ENCODE measurements at regions not wholly inside any gene's neighbourhood (a gene's known extent, or its start where the extent isn't known, plus 50 kb on each side); places are given as distances from the start of the nearest gene placed in this dataset.
"Not testable (repeated sequence)": the region's sequence is repeated elsewhere in the genome, so short reads cannot be mapped to it uniquely, and the experiment has no call there.

DNA sequence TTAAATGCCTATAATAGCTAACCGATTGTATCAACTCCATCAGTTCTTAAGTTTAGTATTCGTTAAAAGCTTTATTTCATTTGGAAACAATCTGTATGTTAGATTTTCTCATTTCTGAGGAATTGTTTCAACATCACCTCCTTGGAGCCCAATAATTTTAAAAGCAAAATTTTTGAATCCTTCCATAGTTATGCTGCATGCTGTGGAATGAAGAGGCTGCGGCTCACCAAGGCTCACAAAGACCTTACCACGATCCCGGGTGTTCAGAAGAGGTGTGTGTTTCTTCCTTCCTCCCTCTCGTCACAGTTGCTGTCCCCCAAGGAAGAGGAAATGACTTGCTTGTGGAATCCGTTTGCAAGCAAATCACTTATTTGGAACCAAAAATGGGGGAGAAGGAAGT is 143.8 kb downstream of the FGF1 start:
- DNase-seq (ENCODE audit: low read depth), result no peak

DNA sequence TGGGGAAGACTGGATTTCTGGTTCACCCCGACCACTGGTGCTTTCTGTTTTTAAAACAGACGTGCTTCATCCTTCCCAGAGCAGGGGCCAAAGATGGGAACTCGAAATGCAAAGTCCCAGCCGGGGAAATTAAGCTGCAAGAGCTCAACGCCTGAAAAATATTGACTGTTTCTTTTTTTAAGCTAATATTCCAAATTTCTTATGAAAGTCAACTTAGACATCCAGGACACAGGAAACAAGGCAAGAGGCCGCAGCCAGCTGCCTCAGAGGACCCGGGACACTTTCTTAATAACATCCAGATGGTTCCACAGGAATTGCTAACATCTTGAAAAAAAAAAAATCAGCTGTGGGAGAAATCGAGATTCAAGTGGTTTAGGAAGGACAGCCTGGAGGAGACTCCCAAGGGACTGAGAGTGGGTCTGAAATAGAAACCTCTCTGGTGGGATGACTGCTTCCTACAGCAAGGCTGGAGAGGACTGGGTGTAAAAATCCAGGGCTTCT is 144.9 kb downstream of the FGF1 start:
- peak; percentile 77 for DNase-seq (ENCODE audit: low read depth)

DNA sequence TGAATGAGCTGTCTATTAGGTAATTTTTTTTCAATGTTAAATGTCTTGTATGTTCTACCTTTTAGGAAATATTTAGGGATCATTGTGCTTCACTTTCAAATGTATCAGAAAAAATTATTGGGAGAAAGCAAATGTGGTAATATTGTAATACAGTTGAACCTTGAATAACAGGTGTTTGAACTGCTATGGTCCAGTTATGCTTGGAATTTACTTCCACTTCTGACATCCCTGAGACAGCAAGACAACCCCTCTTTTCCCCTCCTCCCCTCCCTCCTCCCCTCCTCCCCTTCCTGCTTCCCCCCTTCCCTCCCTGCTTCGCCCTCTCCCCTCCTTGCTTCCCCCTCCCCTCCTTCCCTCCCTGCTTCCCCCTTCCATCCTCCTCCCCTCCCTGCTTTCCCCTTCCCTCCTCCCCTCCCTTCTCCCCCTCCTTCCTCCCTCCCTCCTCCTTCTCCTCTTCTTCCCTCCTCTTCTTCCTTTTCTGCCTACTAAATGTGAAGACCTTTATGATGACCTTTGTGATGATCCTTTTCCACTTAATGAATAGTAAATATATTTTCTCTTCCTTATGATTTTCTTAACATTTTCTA is 146.6 kb downstream of the FGF1 start:
- no peak for DNase-seq (ENCODE audit: low read depth)

DNA sequence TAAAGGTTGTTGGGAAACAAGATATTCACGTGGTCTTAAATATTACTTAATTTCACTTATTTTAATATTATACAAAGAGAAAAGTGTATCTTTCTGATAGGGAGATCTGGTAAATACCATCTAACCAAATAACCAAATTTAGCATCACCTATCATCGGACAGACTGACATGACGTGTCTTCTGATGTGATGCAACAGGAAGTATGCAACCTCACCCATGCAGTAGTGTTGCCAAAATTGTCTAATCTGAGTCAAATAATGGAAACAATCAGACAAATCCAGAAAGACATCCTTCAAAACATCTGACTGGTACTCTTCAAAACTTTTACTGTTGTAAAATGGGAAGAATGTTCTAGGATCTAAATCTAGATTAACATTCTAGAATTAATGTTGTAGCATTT is 148.0 kb downstream of the FGF1 start:
- DNase-seq (ENCODE audit: low read depth), result no peak

DNA sequence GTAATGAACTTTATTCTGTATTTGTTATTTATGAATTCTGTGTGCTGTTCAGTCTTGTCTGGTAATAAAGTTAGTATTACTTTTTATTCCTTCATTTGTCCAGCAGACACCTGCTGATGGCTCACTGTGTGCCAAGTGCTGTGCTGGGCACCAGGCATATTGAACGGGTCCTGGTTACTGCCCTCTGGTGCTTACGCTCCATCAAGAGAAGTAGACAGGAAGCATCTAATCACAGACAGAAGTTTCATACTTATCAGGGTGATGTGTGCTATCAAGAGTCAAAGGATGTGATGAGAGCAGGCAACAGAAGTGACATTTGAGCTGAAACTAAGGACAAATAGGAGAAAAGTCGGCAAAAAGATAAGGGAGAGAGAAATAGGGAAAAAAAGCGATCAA is 153.1 kb downstream of the FGF1 start:
- no peak for DNase-seq (ENCODE audit: low read depth)

DNA sequence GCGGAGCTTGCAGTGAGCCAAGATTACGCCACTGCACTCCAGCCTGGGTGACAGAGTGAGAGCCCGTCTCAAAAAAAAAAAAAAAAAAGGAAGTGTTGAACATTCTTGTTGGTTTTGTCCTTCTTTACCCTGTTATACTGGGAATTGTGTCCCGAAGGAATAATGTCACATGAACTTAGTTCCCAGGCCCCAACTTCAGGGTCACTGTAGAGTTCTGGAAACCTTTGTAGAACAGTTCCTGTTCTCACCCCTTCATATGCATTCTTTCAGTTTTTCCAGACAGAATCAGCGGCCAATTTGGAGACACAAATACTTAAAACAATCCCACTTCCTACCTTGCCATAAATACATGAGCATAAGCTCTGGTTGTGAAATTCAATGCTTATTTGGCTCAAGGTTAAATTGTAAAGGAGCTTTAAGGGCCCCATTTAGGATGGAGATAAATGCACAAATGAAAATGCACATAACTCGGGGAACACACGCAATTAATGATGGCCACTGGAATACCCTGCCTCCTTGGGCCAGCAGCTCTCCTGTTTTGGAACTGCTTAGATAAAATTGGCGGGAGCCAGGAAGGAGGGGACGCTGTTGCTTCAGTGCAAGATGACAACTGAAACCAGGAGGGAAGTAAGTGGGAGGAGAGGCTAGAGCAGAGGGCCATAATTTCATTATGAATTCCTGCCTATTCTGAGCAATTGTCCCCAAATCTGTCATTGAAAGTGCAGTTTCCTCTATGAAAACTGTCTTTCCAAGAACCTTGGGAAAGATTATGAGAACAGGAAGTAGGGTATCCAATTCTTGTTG is 153.7 kb downstream of the FGF1 start:
- DNase-seq (ENCODE audit: low read depth), result no peak

DNA sequence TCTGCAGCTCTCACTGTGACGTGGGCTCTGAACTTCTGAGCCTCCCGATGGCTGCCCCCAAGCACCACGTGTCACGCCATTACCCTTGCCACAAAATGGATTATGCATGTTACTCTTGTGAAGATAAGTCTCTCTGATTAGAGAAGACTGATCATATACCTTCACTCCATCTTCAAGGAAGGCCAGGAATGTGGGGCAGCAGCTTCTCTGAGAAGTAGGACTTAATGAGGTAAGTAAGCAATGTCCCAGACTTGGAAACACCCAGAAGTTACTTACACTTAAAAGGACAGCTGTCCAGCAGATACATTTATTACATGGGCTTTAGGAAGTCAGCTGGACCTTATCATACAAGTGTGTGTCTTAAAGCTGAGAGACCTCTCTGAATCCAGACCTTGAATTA is 155.0 kb downstream of the FGF1 start:
- DNase-seq (ENCODE audit: low read depth), result no peak

DNA sequence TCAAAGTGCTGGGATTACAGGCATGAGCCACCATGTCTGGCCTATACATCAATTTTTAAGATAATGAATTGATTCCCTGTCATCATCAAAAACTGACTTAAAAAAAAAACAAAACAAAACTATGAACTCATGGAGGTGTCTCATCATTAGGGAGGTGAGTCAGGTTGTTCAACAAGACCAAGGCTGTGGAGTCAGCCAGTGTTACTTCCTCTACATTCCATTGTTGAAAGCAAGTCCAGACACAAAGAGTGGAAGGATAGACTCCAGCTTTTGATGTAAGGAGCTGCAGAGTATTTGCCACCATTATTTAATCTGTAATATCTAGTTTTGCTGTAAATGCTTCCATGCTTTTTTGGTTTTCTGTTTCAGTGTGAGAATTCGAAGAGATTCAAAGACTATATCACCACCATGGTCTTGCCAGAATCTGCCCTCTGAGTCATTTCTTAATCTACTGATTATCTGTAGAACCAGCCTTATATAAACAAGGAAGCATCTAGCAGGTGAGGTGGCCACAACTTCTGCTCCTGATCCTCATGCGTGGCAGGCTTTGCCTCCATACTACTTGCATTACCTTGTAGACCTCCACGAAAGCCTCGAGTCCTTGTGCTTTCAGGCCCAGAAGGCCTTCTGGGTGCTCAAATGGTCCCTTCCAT is 156.1 kb downstream of the FGF1 start:
- no peak for DNase-seq (ENCODE audit: low read depth)

DNA sequence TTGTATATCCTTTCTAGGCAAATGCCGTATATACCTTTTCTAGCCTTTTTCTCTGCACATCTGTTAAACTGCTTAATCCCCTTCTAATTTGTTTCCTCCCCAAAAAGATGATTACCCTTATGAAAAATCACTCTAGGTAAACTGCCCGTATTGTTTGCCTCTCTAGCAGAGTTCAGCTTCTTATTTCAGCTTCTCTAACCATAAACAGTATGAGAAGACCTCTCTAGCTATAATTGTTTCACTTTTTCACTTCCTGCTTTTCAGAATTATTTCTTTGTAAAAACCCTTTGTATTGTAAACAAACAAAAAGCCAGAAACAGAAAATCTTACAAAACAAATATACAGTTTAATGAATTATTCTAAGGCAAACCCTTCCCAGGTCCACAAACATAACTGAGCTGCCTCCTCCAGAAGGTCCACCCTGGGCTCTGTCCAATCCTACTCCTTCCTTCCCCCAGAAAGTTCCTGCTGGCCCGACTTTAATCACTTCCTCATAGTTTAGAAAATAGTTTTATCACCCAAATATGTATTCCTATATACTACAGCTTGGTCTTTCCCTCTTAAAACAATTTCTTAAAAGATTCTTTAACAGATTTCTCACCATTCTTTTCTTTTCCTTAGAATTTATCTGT is 158.1 kb downstream of the FGF1 start:
- no peak for DNase-seq (ENCODE audit: low read depth)

DNA sequence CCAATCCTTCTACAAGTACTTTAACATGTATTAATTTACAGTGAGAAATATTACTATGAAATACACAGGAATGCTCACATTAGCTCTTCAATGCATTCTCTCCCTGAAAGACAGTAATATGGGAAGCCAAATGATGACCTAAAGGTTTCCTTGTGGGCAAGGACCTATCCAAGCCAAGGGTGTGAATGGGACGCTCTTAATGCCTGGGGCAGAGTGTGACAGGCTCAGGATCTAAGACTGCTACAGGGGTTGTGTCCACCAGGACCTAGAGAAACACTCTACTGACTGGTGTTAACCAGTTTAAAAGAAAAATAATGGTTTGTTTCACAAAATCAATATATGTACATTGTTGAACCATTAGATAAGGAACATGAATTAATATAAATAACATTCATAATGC is 158.7 kb downstream of the FGF1 start:
- no peak for DNase-seq (ENCODE audit: low read depth)

DNA sequence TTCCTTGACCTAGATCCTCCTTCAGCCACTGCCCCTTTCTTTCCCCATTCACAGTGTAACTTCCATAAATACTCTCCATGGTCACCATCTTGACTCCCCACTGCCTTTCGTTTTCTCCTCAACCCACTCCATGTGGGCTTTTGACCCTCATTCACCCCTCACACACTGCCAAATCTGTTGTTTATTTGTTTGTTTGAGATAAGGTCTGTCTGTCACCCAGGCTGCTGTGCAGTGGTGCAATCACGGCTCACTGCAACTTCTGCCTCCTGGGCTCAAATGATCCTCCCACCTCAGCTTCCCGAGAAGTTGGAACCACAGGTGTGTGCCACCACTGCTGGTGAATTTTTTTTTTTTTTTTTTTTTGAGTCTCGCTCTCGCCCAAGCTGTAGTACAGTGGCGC is 162.9 kb downstream of the FGF1 start:
- no peak for DNase-seq (ENCODE audit: low read depth)

DNA sequence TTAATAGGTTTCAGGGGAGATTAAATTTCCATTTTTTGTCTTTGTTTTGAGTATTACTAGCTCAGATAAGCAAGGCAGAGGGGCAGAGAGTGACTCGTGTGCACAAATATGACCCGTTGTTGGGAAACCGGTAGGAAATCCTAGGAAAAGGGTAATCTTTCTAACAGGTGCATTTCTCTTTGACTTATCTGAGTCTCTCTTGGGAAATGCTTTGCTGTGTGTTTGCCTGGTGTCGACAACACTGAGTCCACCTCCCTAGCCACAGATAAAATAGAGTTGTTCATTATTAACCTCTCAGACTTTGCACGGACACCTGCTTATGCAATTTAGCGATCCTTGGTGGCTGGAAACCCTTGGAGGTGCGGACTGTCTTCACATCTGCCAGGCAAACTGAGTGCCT is 164.2 kb downstream of the FGF1 start:
- no peak for DNase-seq (ENCODE audit: low read depth)

DNA sequence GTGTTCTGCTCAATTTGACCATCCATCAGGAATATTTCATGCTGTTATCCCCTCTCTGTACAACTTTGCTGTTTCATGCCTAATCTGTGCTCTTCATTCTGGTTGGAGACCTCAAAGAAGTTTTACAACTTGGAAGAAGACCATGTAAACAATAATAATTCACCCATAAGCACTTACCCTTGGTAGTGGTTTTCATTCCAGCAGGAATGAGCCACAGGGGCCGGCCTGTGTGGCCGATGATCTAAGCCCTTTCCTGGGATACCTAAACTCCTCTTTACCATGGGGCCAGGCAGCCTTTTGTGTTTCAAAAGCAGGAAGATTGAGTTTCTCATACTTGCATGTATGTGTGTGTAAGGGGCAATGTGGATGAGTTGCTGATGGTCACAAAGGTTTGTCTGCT is 165.0 kb downstream of the FGF1 start:
- DNase-seq (ENCODE audit: low read depth), result peak; percentile 60

DNA sequence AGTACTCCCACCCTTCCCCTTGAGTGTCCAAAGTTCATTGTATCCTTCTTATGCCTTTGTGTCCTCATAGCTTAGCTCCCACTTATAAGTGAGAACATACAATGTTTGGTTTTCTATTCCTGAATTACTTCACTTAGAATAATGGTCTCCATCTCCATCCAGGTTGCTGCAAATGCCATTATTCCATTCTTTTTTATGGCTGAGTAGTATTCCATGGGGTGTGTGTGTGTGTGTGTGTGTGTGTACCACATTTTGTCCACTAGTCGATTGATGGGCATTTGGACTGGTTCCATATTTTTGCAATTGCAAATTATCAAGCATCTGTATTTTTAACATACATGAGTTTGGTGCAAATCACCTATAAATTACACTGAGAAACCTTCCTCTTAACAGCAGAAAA is 166.0 kb downstream of the FGF1 start:
- not testable (repeated sequence) for DNase-seq (ENCODE audit: low read depth)

DNA sequence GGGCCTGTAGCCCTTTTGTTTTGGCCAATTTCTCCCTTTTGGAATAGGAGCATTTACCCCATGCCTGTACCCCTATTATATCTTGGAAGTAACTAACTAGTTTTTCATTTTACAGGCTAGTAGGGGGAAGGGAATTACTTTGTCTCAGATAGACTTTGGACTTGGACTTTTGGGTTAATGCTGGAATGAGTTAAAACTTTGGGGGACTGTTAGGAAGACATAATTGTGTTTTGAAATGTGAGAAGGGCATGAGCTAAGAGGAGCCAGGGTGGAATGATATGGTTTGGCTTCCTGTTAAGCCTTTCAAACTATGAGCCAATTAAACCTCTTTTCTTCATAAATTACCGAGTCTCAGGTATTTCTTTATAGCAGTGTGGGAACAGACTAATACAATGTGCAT is 168.1 kb downstream of the FGF1 start:
- no peak for DNase-seq (ENCODE audit: low read depth)

DNA sequence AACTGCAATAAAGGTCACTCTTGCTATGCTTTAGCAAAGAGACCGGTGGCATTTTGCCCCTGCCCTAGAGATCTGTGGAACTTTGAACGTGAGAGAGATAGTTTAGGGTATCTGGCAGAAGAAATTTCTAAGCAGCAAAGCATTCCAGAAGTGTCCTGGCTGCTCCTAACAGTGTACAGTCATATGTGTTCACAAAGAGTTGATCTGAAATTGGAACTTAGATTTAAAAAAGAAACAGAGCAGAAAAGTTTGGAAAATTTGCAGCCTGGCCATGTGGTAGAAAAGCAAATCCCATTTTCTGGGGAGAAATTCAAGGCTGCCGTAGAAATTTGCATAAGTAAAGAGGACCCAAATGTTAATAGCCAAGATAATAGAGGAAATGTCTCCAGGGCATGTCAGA is 169.2 kb downstream of the FGF1 start:
- no peak for DNase-seq (ENCODE audit: low read depth)

DNA sequence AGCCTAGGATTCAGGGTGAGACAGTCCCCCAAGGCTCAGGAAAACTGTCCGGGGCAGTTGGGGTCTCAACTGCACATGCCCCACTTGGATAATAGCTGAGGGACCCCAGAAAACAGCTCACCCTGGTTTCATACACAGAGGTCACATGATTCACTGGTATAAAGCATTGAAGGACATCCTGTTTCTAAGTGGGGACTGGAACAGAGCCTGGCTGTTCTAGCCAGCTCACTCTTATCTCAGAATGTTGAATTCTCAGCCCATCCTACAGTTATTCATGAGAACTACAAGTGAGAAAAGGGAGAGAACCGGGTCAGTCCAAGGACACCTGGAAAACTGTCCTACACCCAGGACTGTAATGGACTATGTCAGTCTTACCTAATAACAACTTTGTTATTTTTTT is 170.9 kb downstream of the FGF1 start:
- DNase-seq (ENCODE audit: low read depth), result no peak

DNA sequence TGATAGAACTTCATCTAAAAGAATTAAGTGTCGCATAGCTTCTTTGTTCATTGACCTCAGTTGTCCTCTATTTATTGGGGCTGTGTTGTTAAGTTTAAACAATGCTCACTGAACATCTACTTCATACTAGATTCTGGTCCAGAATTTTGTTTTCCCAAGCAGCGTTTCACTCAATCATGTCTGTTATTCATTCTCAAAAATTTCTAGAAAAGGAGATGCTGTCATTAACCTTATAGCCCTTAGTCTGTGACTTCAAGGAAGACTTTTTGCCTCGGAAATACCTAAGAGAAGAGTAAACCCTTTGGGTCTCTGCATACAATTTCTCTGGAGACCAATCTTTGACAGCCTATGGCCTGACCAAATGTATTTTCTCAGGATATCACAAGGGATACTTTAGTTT is 171.7 kb downstream of the FGF1 start:
- DNase-seq (ENCODE audit: low read depth), result no peak

DNA sequence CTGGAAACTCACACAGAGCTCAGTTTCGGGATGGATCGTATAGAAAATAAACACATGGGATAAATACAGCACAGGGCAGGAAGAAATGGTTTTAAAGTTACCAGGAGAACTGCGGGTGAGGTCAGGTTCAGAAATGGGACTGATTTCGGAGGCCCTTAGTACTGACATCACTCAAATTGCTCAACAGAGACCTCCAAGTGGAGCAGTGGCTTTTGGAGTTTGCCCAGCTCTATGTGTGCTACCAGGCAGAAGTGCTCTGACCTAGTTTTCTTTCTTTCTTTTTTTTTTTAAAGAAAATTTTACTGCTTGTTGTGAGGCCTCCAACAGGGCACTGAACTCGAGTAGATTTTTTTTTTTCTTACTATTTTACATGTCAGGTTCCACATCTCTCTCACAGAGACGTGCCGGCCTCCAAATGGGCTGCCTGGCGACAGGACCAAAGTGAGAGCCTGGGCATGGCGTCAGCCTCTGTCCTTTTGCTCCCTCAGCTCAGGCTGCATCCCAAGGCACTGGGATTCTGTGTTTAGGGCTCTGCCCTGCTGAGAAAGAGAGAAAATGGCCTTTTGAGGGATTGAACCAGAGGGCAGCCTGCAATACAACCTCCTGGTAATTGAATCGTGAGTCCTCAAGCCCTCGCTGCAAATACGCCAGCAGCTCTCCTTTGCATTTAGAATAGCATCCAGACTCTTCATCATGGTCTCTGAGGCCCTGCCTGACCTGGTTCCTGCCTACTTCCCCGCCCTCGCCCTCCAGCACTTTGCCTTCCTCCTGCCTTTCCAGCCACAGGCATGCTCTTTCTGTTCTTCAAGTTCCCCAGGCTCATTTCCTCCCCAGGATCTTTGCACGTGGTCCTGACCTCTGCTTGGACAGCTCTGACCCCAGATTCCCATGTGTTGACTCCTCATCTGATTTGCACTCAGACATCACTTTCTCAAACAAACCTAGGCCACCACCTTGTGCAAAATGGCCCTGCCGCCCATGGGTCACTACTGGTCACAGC is 173.5 kb downstream of the FGF1 start:
- no peak for DNase-seq (ENCODE audit: low read depth)

DNA sequence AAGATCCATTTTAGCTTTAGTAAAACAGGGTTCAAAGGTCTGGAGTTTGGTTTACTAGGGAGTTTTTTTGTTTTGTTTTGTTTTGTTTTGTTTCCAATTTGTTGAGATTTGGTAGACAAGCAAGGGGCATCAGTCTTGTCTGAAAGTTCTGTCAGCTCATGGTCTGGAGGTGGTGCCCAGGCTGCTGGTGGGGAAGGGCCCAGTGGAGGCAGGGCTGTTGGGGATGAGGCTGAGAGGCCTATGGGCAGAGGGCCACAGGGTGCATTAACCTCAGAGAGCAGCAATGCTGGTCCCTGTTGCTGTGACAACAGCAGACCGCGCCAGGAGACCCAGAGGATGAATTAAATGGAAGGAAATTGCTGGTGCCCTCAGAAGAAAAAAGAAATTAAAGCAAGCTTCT is 174.5 kb downstream of the FGF1 start:
- DNase-seq (ENCODE audit: low read depth), result no peak

DNA sequence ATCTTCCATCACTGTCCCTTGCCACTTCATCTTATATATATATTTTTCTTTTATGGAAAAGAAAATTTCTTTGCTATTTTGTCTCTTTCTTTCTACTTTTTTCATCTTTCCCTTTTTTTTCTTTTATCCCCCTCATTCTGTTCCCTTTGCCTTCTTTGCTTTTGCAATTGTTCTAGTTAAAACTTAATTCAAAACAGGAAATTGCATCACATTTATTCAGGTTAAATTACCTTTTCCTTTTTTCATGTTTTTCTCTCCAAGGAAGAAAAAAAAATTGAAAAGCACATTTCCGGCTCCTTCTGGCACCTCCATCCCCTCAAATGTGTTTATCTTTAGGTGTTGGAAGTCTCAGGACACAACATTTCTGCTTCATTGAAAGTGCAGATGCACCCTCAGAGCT is 176.9 kb downstream of the FGF1 start:
- DNase-seq (ENCODE audit: low read depth), result no peak

DNA sequence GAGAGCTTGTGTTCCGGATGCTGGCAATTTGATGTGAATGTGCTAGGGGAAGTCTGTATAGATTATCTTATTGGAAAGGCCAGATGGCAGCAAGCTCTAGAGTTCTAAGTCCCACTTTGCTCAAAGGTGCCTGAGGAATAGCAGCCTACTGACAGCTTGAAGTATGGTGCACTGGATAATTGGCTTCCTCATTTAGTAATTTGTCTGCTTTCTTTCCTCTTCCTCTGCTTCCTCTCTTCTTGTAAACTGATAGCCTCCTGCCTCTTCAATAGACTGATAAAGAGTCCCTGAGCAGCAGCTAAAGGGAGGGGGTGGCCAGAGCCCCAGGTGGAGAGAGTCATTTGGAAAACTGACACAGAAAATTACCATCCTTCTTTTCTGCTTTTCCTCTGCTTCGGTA is 177.3 kb downstream of the FGF1 start:
- DNase-seq (ENCODE audit: low read depth), result no peak

Data from GM04504 (cell line).